Neuronal stem cell (in vitro differentiated cells): ENCODE measurements at regions not wholly inside any gene's neighbourhood (a gene's known extent, or its start where the extent isn't known, plus 50 kb on each side); places are given as distances from the start of the nearest gene placed in this dataset.
A peak's percentile ranks its signal among the peaks of the same experiment; 100 is the strongest.

ENCODE experiments used
- DNase-seq: peaks from one replicate; pipeline ENCODE4 v3.0.0-alpha.2; 2013; ENCODE audit warnings: low spot score
- H2AFZ ChIP-seq: one replicate; pipeline ENCODE4 v1.6.1; 2013; ENCODE audit warnings: mild to moderate bottlenecking, low read length, inconsistent platforms
- H2AK5ac ChIP-seq: 2 replicates; pipeline ENCODE4 v1.6.1; 2013; ENCODE audit warnings: low read depth, mild to moderate bottlenecking, inconsistent platforms, low read length, moderate library complexity, mixed read lengths
- H2BK120ac ChIP-seq: 2 replicates; pipeline ENCODE4 v1.6.1; 2013; ENCODE audit warnings: low read depth, mild to moderate bottlenecking, inconsistent platforms, low read length, moderate library complexity, mixed read lengths
- H2BK12ac ChIP-seq: one replicate; pipeline ENCODE4 v1.6.1; 2013; ENCODE audit warnings: low read length, inconsistent platforms
- H2BK15ac ChIP-seq: 2 replicates; pipeline ENCODE4 v1.6.1; 2013; ENCODE audit warnings: mild to moderate bottlenecking, low read length, inconsistent platforms, mixed read lengths
- H2BK5ac ChIP-seq: one replicate; pipeline ENCODE4 v1.6.1; 2013; ENCODE audit warnings: inconsistent platforms, mild to moderate bottlenecking, low read length, moderate library complexity
- H3K14ac ChIP-seq: one replicate; pipeline ENCODE4 v1.6.1; 2013; ENCODE audit warnings: low read length, inconsistent platforms
- H3K18ac ChIP-seq: 2 replicates; pipeline ENCODE4 v1.6.1; 2013; ENCODE audit warnings: low read length, inconsistent platforms
- H3K23ac ChIP-seq: 2 replicates; pipeline ENCODE4 v1.6.1; 2013; ENCODE audit warnings: low read depth, mild to moderate bottlenecking, mixed read lengths, low read length, inconsistent platforms; ENCODE audit not compliant: poor library complexity
- H3K27ac ChIP-seq: replicated peaks from 3 replicates; pipeline ENCODE4 v1.5.1; 2013; ENCODE audit warnings: low read length, inconsistent platforms
- H3K27me3 ChIP-seq, 3 experiments: 2 replicates each; pipeline ENCODE4 v1.6.1; 2013; ENCODE audit warnings: low read length in 3 of 3, mild to moderate bottlenecking in 2 of 3, inconsistent platforms in 1 of 3, low read depth in 1 of 3, mixed read lengths in 1 of 3, moderate library complexity in 1 of 3; ENCODE audit not compliant: control insufficient read depth in 3 of 3, insufficient read depth in 3 of 3
- H3K36me3 ChIP-seq, 2 donors: replicated peaks in 1 of 2; 2 replicates each; pipeline ENCODE4 v1.6.1; 2013; ENCODE audit warnings: low read length in 2 of 2; ENCODE audit not compliant: control insufficient read depth in 2 of 2, insufficient read depth in 2 of 2
- H3K4ac ChIP-seq: 2 replicates; pipeline ENCODE4 v1.6.1; 2013; ENCODE audit warnings: inconsistent platforms, mild to moderate bottlenecking, low read length, moderate library complexity
- H3K4me1 ChIP-seq, 2 donors: 1 replicate in 1 of 2; 2 replicates in 1 of 2; pipeline ENCODE4 v1.6.1; 2013; ENCODE audit warnings: low read length in 2 of 2, low read depth in 1 of 2; ENCODE audit not compliant: control insufficient read depth in 2 of 2, insufficient read depth in 1 of 2
- H3K4me2 ChIP-seq: one replicate; pipeline ENCODE4 v1.6.1; 2013; ENCODE audit warnings: mild to moderate bottlenecking, low read length, inconsistent platforms; ENCODE audit not compliant: insufficient read depth, poor library complexity, severe bottlenecking
- H3K4me3 ChIP-seq, 2 donors: 2 replicates each; pipeline ENCODE4 v1.5.1; 2013; ENCODE audit warnings: low read length in 2 of 2, mild to moderate bottlenecking in 2 of 2, inconsistent platforms in 1 of 2, moderate library complexity in 1 of 2
- H3K79me1 ChIP-seq: one replicate; pipeline ENCODE4 v1.6.1; 2013; ENCODE audit warnings: low read depth, mild to moderate bottlenecking, inconsistent platforms, low read length, moderate library complexity
- H3K9ac ChIP-seq: one replicate; pipeline ENCODE4 v1.6.1; 2013; ENCODE audit warnings: mild to moderate bottlenecking, low read depth, low read length, inconsistent platforms; ENCODE audit not compliant: poor library complexity
- H3K9me3 ChIP-seq, 2 donors: replicated peaks in 1 of 2; 2 replicates each; pipeline versions ENCODE3 to v1.6.1; 2013; ENCODE audit warnings: low read length in 2 of 2, mild to moderate bottlenecking in 2 of 2, inconsistent platforms in 1 of 2, low read depth in 1 of 2, mixed read lengths in 1 of 2, moderate library complexity in 1 of 2; ENCODE audit not compliant: control insufficient read depth in 2 of 2, insufficient read depth in 1 of 2
- H4K8ac ChIP-seq: one replicate; pipeline ENCODE4 v1.6.1; 2013; ENCODE audit warnings: low read depth, mild to moderate bottlenecking, inconsistent platforms, low read length, moderate library complexity
- H4K91ac ChIP-seq: one replicate; pipeline ENCODE4 v1.6.1; 2013; ENCODE audit warnings: low read length, low read depth, mild to moderate bottlenecking, inconsistent platforms; ENCODE audit not compliant: poor library complexity
- WGBS, 2 donors: extraction: QIAGEN DNeasy Blood & Tissue Kit; methylation state at CpG; one replicate each; pipeline ENCODE4 v1.1.7; 2013; ENCODE audit warnings: missing lambda C conversion rate in 2 of 2, mixed read lengths in 1 of 2; ENCODE audit not compliant: insufficient read length in 2 of 2, insufficient replicate concordance in 1 of 2; ENCODE audit errors: extremely low coverage in 2 of 2; 5-methylcytosine and 5-hydroxymethylcytosine counted together

GRCh38 chr1:232138044-232138443 is 491.9 kb downstream of the SIPA1L2 start:
- H3K9me3 ChIP-seq: peaks cover 3 to 17% of the 10 kb centered on the region in 2 donors
- no peak overlapping the region for H2BK5ac ChIP-seq
- H2BK15ac ChIP-seq: no peak overlapping the region
- peaks cover 0 to 2% of the 10 kb centered on the region in 2 donors for H3K4me1 ChIP-seq
- H2AK5ac ChIP-seq: no peak overlapping the region
- no peak overlapping the region for H3K14ac ChIP-seq
- no peak overlapping the region for H2AFZ ChIP-seq
- no peak for DNase-seq
- no CpG with 5 or more reads among the region's 7 CpGs for WGBS, 2 donors
- H3K23ac ChIP-seq: no peak overlapping the region
- H4K91ac ChIP-seq: no peak overlapping the region
- H3K79me1 ChIP-seq: no peaks in the 10 kb centered on the region
- H3K27me3 ChIP-seq: no peaks in the 10 kb centered on the region
- peak overlapping the region; percentile 3 for H3K18ac ChIP-seq
- no peak overlapping the region for H2BK12ac ChIP-seq
- no peak overlapping the region for H3K4me2 ChIP-seq
- H3K4me3 ChIP-seq: no peak overlapping the region
- H3K4ac ChIP-seq: no peak overlapping the region
- H3K27ac ChIP-seq: no peak overlapping the region
- peaks cover 0 to 2% of the 10 kb centered on the region in 2 donors for H3K36me3 ChIP-seq
- H3K9ac ChIP-seq: no peak overlapping the region
- no peak overlapping the region for H4K8ac ChIP-seq
- H2BK120ac ChIP-seq: no peak overlapping the region

GRCh38 chr1:232137066-232137465 is 492.9 kb downstream of the SIPA1L2 start:
- Histone ChIP-seq H3K14ac (no peak overlapping the region), H3K27me3 (no peaks in the 10 kb centered on the region), H3K18ac (no peak overlapping the region), H2BK12ac (no peak overlapping the region), H3K4me3 (no peak overlapping the region), H3K9ac (no peak overlapping the region), H4K91ac (no peak overlapping the region), H2BK120ac (no peak overlapping the region), H2BK15ac (no peak overlapping the region), H3K27ac (no peak overlapping the region), H2AK5ac (no peak overlapping the region), H4K8ac (no peak overlapping the region), H2AFZ (peak overlapping the region; percentile 6), H3K4me2 (no peak overlapping the region), H2BK5ac (no peak overlapping the region), H3K79me1 (no peaks in the 10 kb centered on the region), H3K4me1 (peaks cover 2 to 8% of the 10 kb centered on the region in 2 donors), H3K36me3 (peaks cover 0 to 2% of the 10 kb centered on the region in 2 donors), H3K4ac (no peak overlapping the region), H3K23ac (no peak overlapping the region), H3K9me3 (peaks cover 3 to 17% of the 10 kb centered on the region in 2 donors)
- DNase-seq: no peak
- no CpG with 5 or more reads among the region's 3 CpGs for WGBS, 2 donors

GRCh38 chr1:232136136-232136535 is 493.8 kb downstream of the SIPA1L2 start:
- H2BK120ac ChIP-seq: no peak overlapping the region
- no CpG with 5 or more reads among the region's 4 CpGs for WGBS, 2 donors
- no peak overlapping the region for H3K4ac ChIP-seq
- H2BK12ac ChIP-seq: no peak overlapping the region
- no peak overlapping the region for H2BK5ac ChIP-seq
- no peak overlapping the region for H2BK15ac ChIP-seq
- no peaks in the 10 kb centered on the region for H3K27me3 ChIP-seq
- no peak overlapping the region for H3K23ac ChIP-seq
- H4K91ac ChIP-seq: no peak overlapping the region
- no peak overlapping the region for H3K4me2 ChIP-seq
- H3K14ac ChIP-seq: no peak overlapping the region
- H3K9me3 ChIP-seq: peaks cover 4 to 21% of the 10 kb centered on the region in 2 donors
- H2AK5ac ChIP-seq: no peak overlapping the region
- H3K36me3 ChIP-seq: peaks cover 0 to 2% of the 10 kb centered on the region in 2 donors
- H3K79me1 ChIP-seq: no peaks in the 10 kb centered on the region
- H3K9ac ChIP-seq: no peak overlapping the region
- no peak overlapping the region for H3K18ac ChIP-seq
- peaks cover 2 to 8% of the 10 kb centered on the region in 2 donors for H3K4me1 ChIP-seq
- no peak for DNase-seq
- peak overlapping the region in 1 of 2 donors; percentile 52 for H3K4me3 ChIP-seq
- H4K8ac ChIP-seq: no peak overlapping the region
- no peak overlapping the region for H2AFZ ChIP-seq
- H3K27ac ChIP-seq: no peak overlapping the region

DNA sequence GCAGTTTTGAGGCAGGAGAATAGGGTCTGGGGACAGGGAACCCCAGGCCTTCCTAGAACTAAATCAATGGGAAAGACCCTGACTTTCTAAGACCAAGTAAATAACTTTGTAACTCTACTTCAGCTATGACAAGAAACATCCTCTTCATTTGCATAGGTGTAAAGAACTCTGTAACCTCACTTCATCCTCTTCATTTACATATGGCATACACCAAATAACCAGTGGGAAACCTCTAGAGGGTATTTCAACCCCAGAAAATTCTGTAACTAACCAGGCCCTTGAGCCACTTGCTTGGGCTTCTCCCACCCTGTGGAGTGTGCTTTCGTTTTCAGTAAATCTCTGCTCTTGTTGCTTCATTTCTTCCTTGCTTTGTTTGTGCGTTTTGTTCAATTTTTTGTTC is 495.6 kb downstream of the SIPA1L2 start:
- no peak for DNase-seq
- Histone ChIP-seq H3K27ac (no peak overlapping the region), H2AK5ac (no peak overlapping the region), H3K18ac (no peak overlapping the region), H4K91ac (no peak overlapping the region), H2BK15ac (no peak overlapping the region), H2BK12ac (no peak overlapping the region), H3K14ac (no peak overlapping the region), H3K36me3 (no peaks in the 10 kb centered on the region), H3K23ac (no peak overlapping the region), H4K8ac (no peak overlapping the region), H3K27me3 (no peaks in the 10 kb centered on the region), H2BK5ac (no peak overlapping the region), H3K4ac (no peak overlapping the region), H3K4me3 (no peak overlapping the region), H3K9me3 (peaks cover 7 to 30% of the 10 kb centered on the region in 2 donors), H3K79me1 (no peaks in the 10 kb centered on the region), H2BK120ac (no peak overlapping the region), H3K4me2 (no peak overlapping the region), H3K4me1 (peaks cover 2 to 8% of the 10 kb centered on the region in 2 donors), H2AFZ (peak overlapping the region; percentile 45), H3K9ac (no peak overlapping the region)
- no CpG with 5 or more reads among the region's 2 CpGs for WGBS, 2 donors
